Left forelimb (tissue), 1 donor: ENCODE measurements at regions not wholly inside any gene's neighbourhood (a gene's known extent, or its start where the extent isn't known, plus 50 kb on each side); places are given as distances from the start of the nearest gene placed in this dataset.
"Not testable (repeated sequence)": the region's sequence is repeated elsewhere in the genome, so short reads cannot be mapped to it uniquely, and the experiment has no call there.

Source experiments
- DNase-seq: peaks from one replicate; pipeline ENCODE4 v3.0.0-alpha.2; 2018; ENCODE audit warnings: low spot score

DNA sequence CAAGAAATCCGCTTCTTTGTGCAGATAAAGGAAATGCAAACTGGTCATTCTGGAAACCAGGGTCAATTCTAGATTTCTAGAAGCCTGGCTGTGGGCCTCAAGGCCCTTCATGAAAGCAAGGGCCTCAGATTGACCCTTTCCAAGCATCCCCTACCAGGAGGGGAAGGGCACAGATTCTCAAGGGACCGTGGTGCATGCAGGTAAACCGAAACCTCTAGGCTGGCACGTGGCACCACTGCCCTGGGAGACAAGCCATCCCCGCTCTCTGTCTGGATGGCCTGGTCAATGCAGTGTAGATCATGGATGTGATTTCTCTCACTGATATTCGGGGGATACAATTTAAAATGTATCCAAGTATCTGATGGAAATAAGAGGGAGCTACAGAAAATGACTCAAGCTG lies 69.4 kb downstream of the TOMM20 start:
- no peak for DNase-seq

DNA sequence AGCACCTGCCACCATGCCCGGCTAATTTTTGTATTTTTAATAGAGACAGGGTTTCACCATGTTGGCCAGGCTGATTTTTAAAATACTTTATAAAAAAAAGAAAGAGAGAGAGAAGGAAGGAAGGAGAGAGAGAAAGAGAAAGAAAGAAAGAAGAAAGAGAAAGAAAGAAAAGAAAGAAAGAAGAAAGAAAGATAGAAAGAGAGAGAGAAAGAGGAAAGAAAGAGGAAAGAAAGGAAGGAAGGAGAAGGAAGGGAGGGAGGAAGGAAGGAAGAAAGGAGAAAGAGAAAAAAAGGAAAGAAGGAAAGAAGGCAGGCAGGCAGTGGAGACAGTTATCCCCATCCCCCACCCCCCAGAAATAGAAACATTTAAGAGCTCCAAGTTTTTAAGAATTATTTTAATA lies 69.9 kb downstream of the TOMM20 start:
- no peak for DNase-seq

DNA sequence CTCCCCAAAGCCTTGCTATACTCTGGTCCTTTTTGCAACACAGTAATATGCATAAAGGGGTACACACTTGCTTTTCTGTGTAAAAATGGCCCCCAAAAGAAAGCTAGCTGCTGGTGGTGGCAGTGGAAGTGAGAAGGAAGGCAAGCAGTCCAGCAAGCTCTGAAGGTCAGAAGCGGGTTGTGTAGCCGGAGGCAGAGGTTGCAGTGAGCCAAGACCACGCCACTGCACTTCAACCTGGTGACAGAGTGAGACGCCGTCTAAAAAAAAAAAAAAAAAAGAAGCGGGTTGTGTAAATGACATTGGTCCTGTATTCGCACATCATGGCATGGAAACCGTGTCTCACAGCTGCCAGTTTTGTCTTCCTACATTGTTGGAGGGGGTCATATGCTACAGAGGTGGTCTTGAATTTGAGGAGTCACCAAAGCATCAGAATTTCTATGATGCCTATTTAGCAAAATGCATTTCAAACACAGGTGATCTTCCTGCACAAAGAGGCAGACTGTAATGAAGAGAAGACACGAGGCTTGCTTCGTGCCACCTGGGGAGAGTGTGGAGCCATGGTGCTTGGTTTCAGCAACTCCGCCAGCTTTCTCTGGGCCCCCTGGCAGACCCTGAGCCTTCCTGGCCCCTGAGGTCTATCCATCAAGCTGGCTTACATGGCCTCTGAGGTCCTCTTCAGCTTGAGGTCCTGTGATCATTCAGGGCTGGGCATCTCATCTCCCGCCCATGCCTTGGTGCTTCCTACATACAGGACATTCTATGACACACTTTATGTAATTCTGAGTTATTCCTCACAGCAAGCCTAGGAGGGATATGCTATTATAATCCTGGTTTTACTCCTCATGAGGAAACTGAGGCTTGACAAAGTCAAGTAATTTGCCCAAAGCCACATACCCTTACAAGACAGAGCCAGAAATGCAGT lies 71.0 kb downstream of the TOMM20 start:
- DNase-seq: no peak

DNA sequence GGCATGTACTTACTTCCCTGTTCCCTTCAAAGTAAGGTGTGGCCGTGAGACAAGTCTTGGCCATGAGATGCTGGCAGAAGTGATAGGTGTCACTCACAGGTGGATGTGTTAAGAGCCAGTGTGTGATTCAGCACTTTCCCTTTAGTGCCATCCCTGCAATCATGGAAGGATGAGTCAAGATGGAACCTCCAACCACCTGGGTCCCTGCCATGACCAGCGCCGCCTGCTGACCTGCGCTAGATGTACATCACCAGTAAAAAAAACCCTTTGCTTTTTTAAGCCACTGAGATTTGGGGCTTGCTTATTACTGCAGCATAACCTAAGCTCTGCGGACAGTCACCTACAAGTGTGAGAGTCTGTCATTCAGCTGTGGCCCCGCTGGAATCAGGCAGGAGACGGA lies 71.7 kb downstream of the TOMM20 start:
- DNase-seq: no peak

DNA sequence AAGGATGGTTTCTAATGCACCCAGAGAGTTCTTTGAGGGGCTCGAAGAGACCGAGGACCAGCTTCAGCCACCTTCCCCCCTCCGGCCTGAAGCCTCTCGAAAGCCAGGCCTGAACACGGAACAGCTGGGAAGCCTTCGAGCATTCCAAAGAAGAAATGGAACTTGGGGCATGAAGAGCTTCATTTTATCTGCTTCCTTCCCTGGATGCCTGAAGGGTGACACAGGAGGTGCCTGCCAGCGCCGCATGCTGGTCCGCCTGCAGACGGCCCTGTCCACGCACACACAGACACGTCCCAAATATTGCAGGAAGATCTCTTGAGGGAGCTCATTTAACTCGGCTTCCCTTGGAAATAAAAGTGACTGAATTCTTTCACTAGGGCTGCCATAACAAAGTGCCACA lies 73.7 kb downstream of the TOMM20 start:
- no peak for DNase-seq

DNA sequence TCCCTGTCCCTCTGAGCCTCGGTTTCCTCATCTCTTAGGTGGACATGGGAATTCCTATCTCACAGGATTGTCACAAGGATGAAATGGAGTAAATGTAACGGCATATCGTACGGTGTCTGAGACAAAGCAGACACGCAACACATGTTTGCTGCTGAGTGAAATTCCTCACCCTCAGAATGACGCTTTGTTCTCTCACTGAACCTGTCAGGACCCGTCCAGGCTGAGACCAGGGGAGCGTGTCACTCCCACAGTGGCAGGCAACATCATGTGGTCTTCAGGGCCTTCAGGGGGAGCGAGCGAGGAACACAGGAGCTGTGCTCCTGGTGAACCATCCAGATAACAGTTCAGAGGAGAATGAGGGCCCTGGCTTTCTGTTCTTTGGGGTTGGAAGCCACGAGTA lies 74.2 kb downstream of the TOMM20 start:
- no peak for DNase-seq

DNA sequence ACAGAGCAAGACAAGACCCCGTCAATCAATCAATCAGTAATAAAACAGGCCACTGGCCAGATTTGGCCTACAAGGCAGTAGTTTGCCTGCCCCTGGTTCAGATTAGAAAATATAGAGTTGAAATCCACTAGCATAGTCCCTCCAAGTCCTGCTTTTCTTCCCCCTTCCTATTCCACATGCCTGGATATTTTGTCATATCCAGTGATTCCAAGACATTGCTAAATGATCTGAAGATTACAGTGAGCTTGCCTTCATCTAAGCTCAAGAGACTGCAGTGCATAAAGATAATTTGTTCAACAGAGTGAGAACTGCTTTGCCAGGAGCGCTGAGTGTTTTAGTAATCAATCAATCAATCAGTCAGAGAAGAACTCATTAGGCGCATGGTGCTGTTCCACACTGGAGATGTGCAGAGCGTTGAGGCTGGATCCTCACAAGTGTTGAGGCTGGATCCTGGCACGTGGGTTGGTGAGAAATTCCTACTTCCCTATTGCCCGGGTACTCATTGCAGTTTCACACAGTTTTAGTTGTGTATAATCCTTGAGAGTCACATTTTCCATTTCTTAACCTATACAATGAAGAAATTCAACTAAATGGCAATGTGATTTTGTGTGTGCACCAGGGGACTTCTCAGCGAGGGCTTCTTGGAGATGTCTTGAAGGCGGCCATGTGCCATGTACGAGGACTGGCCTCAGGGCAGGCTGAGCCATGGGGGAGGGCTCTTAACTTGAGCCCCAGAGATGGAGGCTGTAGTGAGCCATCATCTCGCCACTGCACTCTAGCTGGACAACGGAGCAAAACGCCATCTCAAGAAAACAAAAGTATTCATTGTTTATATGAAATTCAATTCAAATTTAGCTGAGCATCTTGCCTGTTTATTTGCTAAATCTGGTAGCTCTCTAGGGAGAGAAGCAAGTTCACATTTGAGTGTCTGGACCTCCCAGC lies 76.3 kb downstream of the TOMM20 start:
- no peak for DNase-seq

DNA sequence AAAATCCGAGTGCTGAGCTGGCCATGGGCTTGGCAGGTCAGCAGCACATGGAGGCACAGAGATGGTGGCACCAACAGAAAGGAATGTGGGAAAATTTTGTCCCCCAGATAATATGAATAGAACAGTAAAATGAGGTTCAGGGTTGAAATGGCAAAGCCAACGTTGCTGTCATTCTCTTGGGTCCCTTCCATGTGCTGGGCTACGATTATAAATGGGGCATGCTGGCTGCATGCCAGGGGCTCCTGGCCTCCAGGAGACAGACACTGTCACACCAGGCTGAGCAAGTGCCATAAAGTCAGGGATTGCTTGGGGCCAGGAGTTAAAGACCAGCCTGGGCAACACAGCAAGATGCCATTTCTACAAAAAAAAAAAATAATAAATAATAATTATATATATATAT lies 77.1 kb downstream of the TOMM20 start:
- DNase-seq: no peak

DNA sequence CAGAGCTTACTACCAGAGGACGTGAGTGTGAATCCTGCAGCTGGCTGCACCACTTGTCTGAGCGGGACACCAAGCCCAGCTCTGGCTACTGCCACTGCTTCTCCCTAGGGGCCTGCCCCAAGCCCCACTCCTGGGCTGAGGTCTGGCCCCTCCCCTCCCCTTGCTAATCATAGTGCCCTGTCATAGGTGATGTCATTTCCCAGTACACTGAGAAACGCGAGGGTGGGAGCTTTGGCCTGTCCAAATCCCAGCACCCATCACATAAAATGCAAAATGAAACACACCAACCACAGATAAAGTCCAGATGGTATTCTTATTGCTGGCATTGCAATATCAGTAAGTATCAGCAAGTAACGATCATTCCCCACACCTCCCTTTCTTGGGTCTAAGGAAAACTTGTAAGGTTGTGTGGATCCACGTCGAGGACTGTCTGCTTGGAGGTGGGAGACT lies 77.7 kb downstream of the TOMM20 start:
- DNase-seq: no peak

DNA sequence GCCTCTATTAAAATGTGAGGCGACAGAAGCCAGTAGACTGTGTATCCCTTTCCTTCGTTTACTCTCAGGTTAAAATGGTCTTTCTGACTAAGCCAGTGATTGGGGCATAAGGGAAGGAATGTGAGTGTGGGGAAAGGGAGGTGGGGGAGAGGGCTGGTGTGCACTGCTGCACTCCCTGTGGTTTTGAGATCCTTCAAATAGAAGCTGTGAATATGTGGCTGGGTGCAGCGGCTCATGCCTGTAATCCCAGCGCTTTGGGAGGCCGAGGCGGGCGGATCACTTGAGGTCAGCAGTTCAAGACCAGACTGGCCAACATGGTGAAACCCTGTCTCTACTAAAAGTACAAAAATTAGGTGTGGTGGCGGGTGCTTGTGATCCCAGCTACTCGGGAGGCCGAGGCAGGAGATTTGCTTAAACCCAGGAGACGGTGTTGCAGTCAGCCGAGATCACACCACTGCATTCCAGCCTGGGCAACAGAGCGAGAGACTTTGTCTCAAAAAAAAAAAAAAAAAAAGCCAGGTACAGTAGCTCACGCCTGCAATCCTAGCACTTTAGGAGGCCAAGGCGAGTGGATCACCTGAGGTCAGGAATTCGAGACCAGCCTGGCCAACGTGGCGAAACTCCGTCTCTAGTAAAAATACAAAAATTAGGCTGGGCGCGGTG lies 78.8 kb downstream of the TOMM20 start:
- DNase-seq: not testable (repeated sequence)

DNA sequence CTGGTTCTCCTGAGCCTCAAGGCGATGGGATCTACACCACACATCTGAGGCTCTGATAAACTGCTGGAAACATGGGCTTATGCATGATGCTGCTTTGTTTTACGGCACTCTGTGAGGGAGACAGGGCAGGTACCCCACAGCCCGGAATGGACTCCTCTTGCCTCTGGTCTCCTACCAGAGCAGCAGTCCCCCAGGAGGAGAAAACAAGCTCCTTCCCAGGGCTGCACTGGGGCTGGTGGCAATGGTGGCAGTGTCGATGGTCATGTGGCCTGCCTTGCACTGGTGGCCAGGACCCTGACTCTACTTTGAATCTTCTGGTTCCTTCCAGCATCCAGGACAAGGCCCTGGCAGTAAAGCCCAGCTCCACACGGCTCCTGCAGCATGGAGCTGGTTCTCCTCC lies 79.4 kb downstream of the TOMM20 start:
- DNase-seq: no peak

DNA sequence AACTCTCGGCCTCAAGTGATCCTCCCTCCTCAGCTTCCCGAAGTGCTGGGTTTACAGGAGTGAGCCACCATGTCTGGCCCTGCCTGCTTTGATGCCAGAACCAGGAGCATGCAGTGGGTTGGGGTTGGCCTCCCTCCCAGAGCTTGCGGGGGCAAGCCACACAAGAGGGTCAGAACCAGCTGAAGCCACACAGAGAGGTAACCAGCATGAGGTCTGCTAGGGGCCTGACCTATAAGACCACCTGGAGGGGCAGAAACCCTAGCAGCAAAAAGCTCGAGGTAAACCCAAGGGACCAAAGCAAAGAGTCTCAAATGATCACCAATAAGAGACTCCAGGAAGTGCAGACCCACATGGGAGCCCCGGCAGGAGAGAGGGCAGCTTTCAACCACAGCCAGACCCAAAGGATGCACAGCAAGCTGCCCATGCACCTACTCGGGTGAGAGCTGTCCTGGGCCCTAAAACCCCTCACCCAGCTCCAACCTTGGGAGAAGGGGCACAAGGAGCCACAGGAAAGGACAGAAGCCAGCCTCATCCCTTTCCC lies 81.2 kb downstream of the TOMM20 start:
- DNase-seq: no peak

DNA sequence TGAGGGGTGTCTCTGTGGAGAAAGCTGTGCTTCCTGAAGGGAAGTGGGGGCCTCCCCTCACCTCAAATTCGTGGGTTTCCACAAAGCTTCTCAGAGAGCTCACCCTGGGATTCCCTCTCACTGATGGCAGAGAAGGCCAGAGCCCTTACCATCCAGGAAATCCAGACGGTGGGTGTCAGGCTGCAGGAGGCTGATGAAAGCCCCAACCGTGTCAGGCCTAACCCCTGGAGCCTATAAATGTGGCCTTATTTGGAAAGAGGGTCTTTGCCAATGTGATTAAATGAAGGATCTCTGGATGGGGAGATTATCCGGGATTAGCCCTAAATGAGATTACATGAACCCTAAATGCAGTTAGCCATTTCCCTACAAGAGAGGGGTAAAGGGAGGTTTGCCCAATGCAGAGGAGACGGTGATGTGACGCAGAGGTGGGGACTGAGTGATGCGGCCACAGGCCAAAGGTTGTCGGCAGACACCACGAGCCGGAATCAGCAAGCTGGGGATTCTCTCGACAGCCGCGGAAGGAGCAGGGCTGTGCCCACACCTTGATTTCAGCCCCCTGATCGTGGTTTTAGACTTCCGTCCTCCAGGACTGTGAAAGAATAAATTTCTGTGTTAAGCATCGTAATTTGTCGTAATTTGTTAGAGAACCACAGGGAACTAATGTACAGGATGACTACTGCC lies 82.6 kb downstream of the TOMM20 start:
- no peak for DNase-seq

DNA sequence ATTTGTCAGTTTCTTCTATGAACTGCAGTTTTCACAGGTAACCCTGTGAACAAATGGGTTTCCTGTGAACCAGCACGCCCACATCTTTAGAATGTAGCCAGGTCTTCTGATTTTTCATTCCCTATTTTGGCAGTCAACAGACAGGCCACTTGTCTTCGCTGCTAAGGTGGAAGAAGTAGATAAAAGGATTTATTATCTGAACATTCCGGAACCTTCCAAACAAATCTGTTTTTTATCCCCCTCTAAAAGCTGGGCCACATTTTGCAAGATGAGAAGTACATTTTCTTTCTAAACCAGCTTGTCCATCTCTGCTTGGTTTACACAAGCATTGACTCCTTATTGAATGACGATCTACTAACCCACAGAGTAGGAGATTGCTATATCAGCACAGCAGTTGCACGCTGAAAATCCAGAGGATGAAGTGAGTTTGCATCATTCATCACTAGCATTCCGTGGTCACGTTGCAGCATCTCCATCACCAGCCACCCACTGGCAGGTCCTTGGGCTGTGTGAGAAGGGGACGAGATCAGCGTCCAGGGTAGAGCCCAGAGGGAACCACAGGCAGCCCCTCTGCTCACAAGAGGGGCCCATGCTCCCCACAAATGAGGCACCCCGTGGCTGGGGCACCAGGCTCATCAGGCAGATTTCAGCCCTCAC lies 83.5 kb downstream of the TOMM20 start:
- no peak for DNase-seq

DNA sequence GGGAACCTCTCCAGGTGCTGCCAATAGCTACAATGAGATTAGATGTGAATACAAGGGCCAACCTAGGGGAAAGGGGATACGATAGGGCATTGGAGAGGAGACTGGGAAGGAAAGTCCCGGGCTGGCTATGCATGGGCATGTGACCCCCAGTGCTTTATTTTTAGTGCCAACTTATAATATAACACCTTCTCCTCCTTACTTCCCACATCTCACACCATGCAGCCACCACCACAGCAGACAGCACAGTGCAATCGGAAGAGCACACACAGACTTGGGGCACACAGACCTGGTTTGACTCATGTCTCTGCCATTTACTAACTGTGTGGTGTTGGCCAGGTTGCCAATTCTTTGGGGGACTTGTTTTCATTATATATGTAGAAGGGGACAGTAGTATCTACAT lies 85.4 kb downstream of the TOMM20 start:
- no peak for DNase-seq

DNA sequence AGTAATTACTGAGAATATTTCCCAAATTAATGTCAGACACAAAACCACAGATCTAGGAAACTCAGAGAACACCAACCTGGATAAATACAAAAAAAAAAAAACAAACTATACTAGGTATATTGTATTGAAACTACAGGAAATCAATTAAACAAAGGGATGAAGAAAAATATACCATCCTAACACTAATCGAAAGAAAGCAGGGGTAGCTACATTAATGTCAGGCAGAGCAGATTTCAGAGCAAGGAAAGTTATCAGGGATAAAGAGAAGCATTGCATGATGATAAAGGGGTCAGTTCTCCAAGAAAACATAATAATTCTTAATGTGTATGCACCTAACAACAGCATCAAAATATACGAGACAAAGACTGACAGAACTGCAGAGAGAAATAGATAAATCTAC lies 89.9 kb downstream of the TOMM20 start:
- DNase-seq: no peak

DNA sequence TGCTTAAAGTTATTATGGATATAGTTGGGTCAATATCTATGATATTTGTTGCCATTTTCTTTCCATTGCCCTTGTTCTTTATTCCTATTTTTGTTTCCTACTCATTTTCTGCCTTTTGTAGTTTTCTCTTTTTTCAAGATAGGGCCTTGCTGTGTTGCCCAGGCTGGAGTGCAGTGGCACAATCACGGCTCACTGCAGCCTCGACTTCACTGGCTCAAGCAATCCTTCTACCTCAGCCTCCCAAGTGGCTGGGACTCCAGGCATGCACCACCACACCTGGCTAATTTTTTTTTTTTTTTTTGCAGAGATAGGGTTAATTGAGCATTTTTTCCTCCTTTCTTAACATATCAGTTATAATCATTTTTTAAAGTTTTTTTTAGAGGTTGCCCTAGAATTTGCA lies 92.7 kb downstream of the TOMM20 start:
- no peak for DNase-seq

DNA sequence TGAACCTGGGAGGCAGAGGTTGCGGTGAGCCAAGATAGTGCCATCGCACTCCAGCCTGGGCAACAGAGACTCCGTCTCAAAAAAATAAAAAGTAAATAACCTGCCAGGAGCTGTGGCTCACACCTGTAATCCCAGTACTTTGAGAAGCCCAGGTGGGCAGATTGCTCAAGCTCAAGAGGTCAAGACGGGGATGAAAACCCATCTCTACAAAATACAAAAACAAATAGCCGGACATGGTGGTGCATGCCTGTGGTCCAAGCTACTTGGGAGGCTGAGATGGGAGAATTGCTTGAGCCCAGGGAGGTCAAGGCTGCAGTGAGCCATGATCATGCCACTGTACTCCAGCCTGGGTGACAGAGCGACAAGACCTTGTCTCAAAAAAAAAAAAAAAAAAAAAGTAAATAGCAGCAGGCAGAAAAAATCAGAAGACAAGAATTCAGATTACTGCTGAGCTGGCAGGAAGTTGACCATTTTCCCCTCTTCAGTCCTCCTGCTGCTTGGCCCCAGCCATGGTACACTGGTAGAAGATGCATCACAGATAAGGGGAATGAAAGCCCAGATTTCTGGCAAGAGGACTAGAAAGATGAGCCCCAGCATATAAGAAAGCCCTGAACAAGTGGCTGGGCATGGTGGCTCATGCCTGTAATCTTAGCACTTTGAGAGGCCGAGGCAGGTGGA lies 97.6 kb downstream of the TOMM20 start:
- DNase-seq: no peak

DNA sequence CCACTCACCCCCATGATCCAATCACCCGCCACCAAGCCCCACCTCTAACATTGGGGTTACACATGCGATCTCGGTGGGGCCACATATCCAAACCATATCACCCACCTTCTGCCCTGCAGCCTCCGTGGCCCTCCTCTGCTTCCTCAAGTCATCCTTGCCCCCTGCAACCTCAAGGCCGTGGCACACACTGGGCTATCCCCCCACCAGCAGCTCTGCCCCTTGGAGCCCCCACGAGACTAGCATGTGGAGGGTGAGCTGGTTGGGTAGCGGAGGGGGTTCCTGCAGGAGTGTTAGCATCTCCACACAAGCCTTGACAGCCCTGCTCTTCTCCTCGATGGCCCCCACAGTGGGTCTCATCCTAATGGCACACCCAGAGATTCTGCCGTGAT lies 100.8 kb downstream of the TOMM20 start:
- DNase-seq: no peak

DNA sequence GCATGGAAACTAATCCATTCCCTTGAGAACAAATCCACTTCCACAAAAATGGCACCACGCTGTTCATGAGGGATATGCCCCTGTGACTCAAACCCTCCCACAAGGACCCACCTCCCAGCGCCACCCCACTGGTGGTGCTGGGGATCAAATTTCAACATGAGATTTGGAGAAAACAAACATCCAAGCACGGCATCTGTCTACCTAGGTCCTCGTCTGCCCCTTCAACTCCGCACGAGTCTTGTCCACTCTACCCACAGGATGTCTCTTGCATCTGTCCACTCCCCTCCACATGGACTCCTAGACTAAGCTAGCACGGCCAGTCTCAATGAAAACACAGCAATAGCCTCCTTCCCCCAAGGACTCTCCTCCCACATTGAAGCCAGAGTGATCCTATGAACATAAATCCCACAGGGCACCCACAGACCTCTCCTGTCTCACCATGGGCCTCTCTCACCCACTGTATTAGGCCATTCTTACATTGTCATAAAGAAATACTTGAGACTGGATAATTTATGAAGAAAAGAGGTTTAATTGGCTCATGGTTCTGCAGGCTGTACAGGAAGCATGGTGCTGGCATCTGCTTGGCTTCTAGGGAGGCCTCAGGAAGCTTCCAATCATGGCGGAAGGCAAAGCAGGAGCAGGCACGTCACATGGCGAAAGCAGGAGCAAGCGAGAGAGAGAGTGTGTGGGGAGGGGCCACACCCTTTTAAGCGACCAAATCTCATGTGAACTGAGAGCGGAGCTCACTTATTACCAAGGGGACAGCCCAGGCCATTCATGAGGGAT lies 101.4 kb downstream of the TOMM20 start:
- DNase-seq: no peak
